Heart left ventricle (tissue), 16 donors: ENCODE measurements at regions not wholly inside any gene's neighbourhood (a gene's known extent, or its start where the extent isn't known, plus 50 kb on each side); places are given as distances from the start of the nearest gene placed in this dataset.

ENCODE experiments used
- ATAC-seq, 4 donors: fragments of 200-7000 bp; cut with Tn5 transposase; one replicate each; pipeline ENCODE4 v1.9.1; 2020 to 2022; ENCODE audit warnings: moderate library complexity in 4 of 4, mild to moderate bottlenecking in 3 of 4, moderate number of reproducible peaks in 1 of 4
- DNase-seq, 5 donors: peaks; one replicate each; pipeline ENCODE4 v3.0.0-alpha.2; 2020
- H3K27ac ChIP-seq, 12 donors: fragments of 200-600 bp; sonication (generic) in 4 of 12; one replicate each; pipeline versions ENCODE4 v1.5.0 to v1.8.0; 2016 to 2022; ENCODE audit warnings: mild to moderate bottlenecking in 2 of 12
- H3K27me3 ChIP-seq, 9 donors: fragments of 200-600 bp; sonication (generic) in 2 of 9; one replicate each; pipeline versions ENCODE4 v1.5.1 to v1.8.0; 2016 to 2022; ENCODE audit warnings: mild to moderate bottlenecking in 3 of 9
- H3K36me3 ChIP-seq, 9 donors: fragments of 200-600 bp; sonication (generic) in 2 of 9; one replicate each; pipeline versions ENCODE4 v1.5.0 to v1.8.0; 2018 to 2022; ENCODE audit warnings: mild to moderate bottlenecking in 2 of 9
- H3K4me1 ChIP-seq, 12 donors: fragments of 200-600 bp; sonication (generic) in 4 of 12; one replicate each; pipeline versions ENCODE4 v1.5.0 to v1.8.0; 2016 to 2022; ENCODE audit warnings: mild to moderate bottlenecking in 3 of 12
- H3K4me3 ChIP-seq, 12 donors: fragments of 200-600 bp; sonication (generic) in 4 of 12; one replicate each; pipeline versions ENCODE4 v1.5.0 to v1.8.0; 2017 to 2022; ENCODE audit warnings: mild to moderate bottlenecking in 9 of 12, moderate library complexity in 4 of 12
- H3K9me3 ChIP-seq, 12 donors: fragments of 200-600 bp; sonication (generic) in 4 of 12; one replicate each; pipeline versions ENCODE4 v1.5.0 to v1.8.0; 2016 to 2022; ENCODE audit warnings: mild to moderate bottlenecking in 1 of 12
- CTCF ChIP-seq, 12 donors: fragments of 200-600 bp; sonication (generic) in 4 of 12; IDR thresholded peaks; one replicate each; pipeline versions ENCODE4 v1.5.0 to v1.8.0; 2018 to 2022; ENCODE audit warnings: antibody characterized with exemption in 12 of 12, mild to moderate bottlenecking in 5 of 12
- POLR2A ChIP-seq, 2 donors: fragments of 450-650 bp; IDR thresholded peaks; one replicate each; pipeline ENCODE4 v1.6.1; 2017; ENCODE audit warnings: antibody characterized with exemption in 2 of 2, mild to moderate bottlenecking in 2 of 2, moderate library complexity in 2 of 2
- WGBS, 4 donors: extraction: QIAGEN DNeasy Blood & Tissue Kit in 2 of 4; methylation state at CpG; one replicate each; pipeline versions ENCODE4 v1.1.5 to v1.1.7; 2013 to 2018; 5-methylcytosine and 5-hydroxymethylcytosine counted together
- intact Hi-C, 10 donors: fragments of 100-400 bp; cut with DNase I; formaldehyde crosslinking; loops; one replicate each; pipeline versions ENCODE4 v1.11.1 to v1.14.2; 2022
- donor health status: ischemic (EF 13 %, LVEDD 7.1; RV severe dilation, severe dysfunction).
- donor health status: healthy with polysubstance abuse.
- donor health status: DM: no; HTN: yes; CAD: no.
- donor health status: DM: no; HTN: no; CAD: no.
- donor health status: ischemic (EF 25% LVEDD 6.9; RV normal size, moderate dysfunction).
- donor health status: ischemic (EF 25% LVEDD 5.7; RV mildly dilated, moderate dysfunction).
- donor health status: healthy.
- donor health status: DM: yes; HTN: yes; CAD: no.
- donor health status: ischemic (EF 35%, LVEDD 5.7; RV mildly dilated, moderate dysfunction).
- donor health status: nonischemic (EF 11% LVEDD 7.7; RV severe dilation, severe dysfunction).
- donor health status: DM: yes; HTN: yes; CAD: no.
- donor health status: PGD.
- donor health status: ischemic (EF 29% LVEDD 5.4; RV normal size, mild dysfunction).
- donor health status: nonischemic (EF 23%, LVEDD 6.1; RV moderate dilation, normal function).

GRCh38 chr14:101176535-101177205 lies 273.1 kb upstream of the RTL1 start:
- Histone ChIP-seq H3K27ac (no peak overlapping the region), H3K4me1 (no peaks in the 10 kb centered on the region), H3K36me3 (no peaks in the 10 kb centered on the region), H3K9me3 (peaks cover 0 to 23% (median 4%) of the 10 kb centered on the region in 12 donors), H3K27me3 (no peaks in the 10 kb centered on the region), H3K4me3 (no peak overlapping the region)
- DNase-seq (no peak), ATAC-seq (no peak)
- WGBS, 4 donors = 84 to 91% (median 86%) methylated on average over 14 to 16 of the region's 16 CpGs
- intact Hi-C loops = no loop called here
- no peak for TF ChIP-seq CTCF (IDR thresholded peaks at IDR 0.05)
- no peak for TF ChIP-seq POLR2A (IDR thresholded peaks at IDR 0.05)

DNA sequence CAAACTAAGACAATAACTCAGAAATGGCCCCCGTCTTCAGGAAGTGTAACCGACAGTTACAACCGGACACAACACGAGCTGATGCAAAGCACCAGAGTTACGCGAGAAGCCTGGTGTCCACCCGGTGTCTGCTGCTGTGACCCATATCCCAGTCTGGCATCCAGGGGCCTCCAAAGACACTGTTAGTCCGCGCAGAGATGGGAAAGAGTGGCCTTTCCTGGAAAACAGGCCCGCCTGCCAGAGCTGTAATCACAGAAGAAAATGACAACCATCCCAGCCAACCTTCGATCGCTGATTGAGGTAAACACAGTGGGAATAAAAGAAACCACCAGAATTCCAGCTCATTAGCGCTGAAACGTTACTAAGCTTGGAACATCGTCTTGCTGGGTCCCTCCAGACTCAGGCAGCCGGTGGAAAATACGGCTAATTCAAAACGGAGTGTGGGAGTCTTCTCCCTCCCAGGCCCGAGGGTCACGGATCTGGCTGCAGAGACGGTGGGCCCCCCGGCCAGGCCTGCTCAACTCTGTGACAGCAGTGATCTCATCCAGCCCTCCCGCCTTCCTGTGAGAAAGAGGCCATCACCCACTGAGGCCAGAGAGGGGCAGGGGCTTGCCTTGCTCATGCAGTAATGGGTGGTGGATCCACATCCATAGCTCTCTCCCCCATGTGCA lies 273.9 kb upstream of the RTL1 start:
- ATAC-seq = no peak
- no peak overlapping the region for H3K4me3 ChIP-seq
- H3K4me1 ChIP-seq = no peaks in the 10 kb centered on the region
- TF ChIP-seq CTCF (IDR thresholded peaks at IDR 0.05) (no peak), POLR2A (IDR thresholded peaks at IDR 0.05) (no peak)
- no peak for DNase-seq
- H3K36me3 ChIP-seq = no peaks in the 10 kb centered on the region
- WGBS, 4 donors = 46 to 55% (median 49%) methylated on average over 21 to 23 of the region's 23 CpGs
- no peak overlapping the region for H3K27ac ChIP-seq
- intact Hi-C loops = no loop called here
- peaks cover 0 to 5% (median 0%) of the 10 kb centered on the region in 9 donors for H3K27me3 ChIP-seq
- H3K9me3 ChIP-seq = peaks cover 0 to 25% (median 6%) of the 10 kb centered on the region in 12 donors

DNA sequence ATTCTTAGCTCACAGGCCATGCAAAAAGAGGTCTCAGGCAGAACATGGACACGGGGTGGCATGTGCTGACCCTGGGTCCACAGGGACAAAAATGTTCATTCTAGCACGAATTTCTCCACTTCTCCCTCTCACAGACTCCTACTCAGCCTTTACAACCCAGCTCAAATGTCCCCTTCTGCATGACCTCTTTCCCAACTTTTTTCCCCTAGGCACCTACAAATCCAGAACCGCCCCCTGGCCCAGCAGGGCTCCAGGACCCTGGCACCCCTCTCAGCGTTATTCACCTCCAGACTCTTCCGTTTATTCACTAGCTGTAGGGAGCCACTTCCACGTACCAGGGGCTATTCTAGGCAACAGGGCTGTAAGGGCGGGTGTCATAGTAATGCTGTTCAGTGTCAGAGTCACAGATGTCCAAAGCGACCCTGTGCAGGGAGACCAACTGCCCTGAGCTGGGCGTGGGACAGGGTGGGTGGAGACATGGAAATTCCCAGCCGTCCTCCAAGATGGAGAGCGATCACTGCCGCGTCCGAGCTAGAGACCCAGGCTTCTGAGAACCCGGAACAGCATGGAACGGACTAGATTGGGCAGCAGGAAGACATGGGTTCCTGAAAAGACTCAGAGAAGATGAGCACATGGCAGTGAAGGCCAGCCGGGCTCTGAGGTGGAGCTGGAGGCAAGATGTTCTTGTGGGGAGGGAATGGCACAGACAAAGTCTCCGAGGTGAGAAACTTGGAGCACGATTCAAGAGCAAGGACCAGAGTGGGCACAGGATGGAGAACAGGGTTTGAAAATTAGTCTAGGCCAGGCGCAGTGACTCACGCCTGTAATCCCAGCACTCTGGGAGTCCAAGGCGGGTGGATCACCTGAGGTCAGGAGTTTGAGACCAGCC lies 274.9 kb upstream of the RTL1 start:
- intact Hi-C loops = no loop called here
- peaks cover 0 to 15% (median 3%) of the 10 kb centered on the region in 9 donors for H3K27me3 ChIP-seq
- no peaks in the 10 kb centered on the region for H3K4me1 ChIP-seq
- no peaks in the 10 kb centered on the region for H3K36me3 ChIP-seq
- TF ChIP-seq POLR2A (IDR thresholded peaks at IDR 0.05) = no peak
- TF ChIP-seq CTCF (IDR thresholded peaks at IDR 0.05) = no peak
- H3K27ac ChIP-seq = no peak overlapping the region
- DNase-seq = no peak
- ATAC-seq = no peak
- peaks cover 0 to 20% (median 6%) of the 10 kb centered on the region in 12 donors for H3K9me3 ChIP-seq
- no peak overlapping the region for H3K4me3 ChIP-seq
- WGBS, 4 donors = 83 to 87% (median 84%) methylated on average over 22 of the region's 22 CpGs
